GM18520 (cell line): ENCODE measurements at regions not wholly inside any gene's neighbourhood (a gene's known extent, or its start where the extent isn't known, plus 50 kb on each side); places are given as distances from the start of the nearest gene placed in this dataset.
"Not testable (repeated sequence)": the region's sequence is repeated elsewhere in the genome, so short reads cannot be mapped to it uniquely, and the experiment has no call there.

Experiments used
- ATAC-seq: cut with Tn5 transposase; IDR thresholded peaks from one replicate; pipeline ENCODE4 v1.9.1; 2021; ENCODE audit not compliant: unreplicated experiment

DNA sequence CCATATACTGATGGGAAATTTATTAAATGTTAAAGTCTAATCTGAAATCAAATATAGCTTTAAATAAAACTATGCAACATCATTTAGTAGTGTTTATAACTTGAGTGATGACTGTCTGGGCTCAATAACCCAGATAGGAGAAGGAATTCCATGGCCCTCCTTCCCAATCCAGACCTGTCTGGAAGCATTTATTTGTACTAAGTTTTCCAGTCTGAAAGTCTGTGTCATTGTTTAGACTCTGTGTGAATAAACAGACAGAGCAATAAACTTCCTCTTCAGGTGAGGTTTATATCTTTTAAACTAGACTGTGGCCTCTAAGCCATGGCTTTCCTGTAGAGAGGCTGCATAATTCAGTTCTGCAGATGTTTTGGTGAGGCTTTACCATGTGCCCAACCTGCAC, 176.4 kb downstream of the SOX4 start:
- ATAC-seq = no peak

DNA sequence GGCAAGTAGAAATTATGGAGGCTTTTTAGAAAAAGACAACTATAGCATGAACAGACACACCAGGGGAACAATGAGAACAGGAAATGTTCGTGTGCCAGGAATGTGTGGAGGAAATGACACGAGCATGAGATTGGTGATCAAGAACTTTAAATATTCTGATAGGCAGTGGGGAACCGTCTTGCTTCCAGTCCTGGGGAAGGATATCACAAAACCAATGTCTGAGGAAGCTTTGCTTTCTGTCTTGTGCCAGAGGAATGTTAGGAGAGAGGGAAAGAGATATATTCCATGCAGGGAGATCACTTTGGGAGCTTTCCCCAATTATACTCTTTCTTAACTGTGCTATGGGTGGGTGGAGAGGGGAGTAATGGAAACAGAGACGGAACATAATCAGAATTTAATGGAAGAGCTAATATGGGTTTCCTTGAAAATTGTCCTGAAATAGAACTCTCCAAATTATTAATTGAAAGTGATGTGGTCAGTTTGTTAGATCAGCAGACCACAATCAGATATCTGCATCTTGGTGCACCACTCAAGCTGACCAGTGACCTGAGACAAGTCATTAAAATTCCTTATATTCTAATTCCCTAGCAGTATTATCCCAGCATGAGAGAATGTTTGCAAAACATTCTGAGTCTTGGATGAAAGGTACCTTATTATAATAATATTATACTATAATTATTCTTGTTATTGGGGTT, 178.2 kb downstream of the SOX4 start:
- ATAC-seq = no peak

DNA sequence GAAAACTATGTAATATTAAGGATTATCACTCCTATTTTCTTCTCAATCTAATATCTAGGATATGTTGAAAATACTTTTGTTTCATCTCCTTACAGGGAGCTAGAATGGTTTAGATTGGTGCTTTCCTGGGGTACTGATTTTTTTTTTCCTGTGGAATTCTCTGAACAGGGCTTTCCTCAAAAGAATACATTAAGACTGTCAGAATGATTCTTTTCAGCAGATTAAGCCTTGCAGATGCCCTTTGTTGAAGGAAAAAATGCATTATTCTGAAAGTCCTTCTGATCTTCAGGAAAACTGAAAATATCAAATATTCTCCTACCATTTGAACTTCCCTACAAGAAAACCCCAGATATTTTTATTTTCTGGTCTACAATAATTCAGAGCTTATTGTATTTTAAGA, 178.9 kb downstream of the SOX4 start:
- ATAC-seq = no peak

DNA sequence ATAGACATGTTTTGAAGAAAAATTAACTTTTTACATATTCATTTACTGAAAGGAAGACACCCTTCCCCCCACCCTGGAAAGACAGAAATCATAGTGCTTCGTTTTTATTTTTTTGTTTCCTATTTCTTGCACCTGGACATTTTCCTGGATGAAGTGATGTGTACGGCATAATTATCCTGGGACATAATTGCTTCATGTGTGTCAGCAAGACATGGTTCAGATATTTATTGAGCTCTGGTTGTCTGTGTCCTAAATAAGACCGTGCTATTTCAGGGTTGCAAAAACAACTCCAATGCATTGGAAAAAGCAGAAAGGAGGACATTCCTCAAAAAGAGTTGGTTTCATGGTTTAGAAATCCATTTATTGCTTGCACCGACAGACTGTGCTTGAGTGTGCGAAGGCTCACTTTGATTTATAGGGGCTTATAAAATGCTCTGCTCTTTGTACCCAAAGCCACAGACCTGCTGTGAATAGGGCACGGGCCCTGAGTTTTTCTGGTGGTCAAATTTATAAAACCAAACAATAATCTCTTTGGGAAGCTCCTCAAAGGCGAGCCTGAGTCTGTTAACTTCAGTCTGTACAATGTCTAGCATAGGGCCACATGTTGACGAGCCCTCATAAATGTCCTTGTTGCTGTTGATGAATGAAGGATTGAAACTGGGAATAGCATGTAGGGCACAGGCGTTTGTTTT, 179.5 kb downstream of the SOX4 start:
- no peak for ATAC-seq

DNA sequence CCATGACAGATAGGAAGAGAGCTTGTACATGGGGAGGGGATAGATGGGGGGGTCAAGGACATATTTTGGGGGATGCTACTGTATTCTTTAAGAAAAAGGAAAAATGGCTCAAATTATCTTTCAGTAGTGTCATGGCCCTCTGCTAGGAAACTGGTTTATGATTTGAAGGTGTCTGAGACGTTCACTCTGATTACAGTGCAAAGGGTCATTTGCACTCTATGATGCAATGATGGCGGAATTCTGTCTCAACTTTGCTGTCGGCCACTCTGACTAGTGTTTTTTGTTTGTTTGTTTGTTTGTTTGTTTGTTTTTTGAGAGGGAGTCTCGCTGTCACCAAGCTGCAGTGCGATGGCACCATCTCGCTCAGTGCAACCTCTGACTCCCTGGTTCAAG, 180.0 kb downstream of the SOX4 start:
- no peak for ATAC-seq

DNA sequence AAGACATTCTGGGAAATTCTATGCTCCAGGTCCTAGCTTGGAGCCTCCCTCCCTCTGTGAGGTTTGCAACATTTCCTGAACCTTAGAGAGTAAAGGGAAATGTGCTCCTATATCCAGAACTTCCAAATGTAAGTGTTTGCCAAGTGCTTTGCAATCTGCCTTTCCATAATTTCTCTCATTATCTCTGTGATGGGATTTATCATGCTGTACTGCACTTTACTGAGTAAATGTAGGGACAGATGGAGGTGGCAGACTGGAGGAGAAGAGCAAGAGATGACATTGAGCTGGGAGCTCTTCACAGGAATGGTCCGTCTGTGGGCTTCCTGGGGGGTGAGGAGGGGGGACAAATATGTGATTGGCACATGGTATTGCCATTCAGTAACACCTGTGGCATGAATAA, 184.3 kb downstream of the SOX4 start:
- ATAC-seq = no peak

DNA sequence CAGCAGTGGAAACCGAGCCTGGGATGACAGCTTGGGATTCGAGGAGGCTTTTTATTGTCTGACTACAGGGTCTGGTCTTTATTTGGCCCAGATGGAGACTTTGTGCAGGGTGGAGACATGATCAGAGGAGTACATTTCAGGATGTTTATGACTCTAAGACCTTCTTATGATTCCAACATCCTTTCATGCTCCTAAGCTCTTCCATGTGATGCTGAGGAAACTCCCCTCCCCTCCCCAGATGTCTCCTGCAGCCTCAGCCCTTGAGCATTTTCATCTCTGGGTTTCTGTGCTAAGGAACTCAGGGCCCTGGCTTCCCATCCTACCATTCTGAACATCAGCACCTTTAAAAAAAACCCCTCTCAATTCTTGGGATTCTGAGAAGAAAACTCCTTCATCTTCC, 186.6 kb downstream of the SOX4 start:
- ATAC-seq = no peak

DNA sequence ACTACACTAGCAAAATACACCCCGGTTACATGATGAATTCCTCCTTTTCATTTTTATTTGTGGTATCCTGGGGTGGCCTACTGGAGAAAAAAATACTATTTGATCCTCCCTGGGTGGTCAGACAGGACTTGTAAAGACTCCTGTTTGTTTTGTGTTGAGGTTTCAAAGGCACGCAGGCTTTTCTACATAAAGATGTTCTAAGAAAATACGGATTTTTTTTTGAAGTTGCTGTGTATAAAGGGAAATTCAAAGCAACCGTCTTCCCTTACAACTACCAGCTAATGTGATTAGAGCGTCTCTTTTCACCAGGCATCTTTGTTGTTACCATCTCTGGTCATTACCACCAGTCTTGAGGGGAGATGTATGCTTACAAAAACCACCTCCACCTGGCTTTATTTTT, 187.1 kb downstream of the SOX4 start:
- no peak for ATAC-seq

DNA sequence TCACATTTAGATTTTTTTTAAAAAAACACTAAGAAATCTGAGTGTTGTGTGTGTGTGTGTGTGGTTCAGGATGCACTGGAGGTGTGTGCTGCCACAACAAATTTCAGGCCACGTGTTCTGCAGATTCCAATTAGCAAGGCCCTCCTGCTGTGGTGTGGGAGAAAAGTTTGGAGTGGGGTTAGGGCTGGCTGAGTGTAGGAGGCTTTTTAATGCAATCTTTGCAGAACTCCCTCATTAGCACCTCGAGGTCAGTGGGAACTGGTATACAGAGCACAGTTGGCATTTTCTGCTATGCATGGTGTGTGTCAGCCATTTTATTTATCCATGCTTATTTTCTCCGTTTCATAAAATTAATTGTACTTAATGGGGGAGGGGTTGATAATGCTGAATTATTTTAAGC, 187.6 kb downstream of the SOX4 start:
- ATAC-seq = no peak

DNA sequence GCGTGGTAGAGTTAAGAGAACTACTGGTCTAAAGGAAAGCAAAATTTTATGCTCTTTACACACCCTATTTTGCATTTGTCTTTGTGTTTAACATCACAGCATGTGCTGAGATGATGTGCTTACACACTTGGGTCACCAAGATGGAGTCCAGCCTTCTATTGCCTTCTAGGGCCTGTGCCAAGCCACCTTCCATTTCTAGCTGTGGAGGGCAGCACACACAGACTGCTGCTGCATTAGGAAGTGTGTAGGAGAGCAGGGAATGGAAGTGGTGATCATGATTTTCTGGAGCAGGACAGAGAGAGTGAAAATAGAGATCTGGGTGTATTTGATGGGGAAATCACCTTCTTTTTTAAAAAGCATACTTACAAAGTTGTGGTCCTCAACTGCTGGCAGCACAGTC, 191.6 kb downstream of the SOX4 start:
- no peak for ATAC-seq

DNA sequence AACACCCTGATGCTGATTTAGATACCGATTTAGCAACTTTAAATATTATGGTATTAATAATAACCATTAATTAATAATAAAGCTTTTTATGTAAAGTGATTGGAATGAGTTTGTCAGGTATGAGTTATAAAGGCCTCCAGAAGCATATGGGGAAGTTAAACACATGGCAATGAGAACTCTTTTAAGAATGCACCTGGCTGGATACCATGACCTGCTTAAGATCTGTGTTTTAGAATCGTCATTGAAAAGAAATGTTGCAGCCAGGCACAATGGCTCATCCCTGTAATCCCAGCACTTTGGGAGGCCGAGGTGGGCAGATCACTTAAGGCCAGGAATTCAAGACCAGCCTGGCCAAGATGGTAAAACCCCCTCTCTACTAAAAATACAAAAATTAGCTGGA, 197.5 kb downstream of the SOX4 start:
- ATAC-seq = no peak

DNA sequence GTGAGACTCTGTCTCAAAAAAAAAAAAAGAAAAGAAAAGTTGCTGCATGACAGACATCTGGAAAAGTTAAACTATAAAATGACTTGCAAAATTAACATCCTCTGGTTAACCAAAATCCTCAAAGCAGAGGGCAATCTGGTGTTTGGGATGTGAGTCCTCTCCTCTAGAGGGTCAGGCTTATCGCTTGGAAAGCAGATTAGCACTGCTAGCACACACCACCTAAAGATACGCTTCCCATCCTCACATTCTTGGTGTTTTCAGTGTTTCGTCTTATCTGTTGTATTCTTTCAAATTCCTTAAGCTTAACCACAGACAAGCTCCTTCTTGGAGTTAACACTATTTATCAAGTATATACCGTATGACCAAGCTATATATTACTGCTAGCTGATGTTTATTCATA, 198.0 kb downstream of the SOX4 start:
- ATAC-seq = no peak

DNA sequence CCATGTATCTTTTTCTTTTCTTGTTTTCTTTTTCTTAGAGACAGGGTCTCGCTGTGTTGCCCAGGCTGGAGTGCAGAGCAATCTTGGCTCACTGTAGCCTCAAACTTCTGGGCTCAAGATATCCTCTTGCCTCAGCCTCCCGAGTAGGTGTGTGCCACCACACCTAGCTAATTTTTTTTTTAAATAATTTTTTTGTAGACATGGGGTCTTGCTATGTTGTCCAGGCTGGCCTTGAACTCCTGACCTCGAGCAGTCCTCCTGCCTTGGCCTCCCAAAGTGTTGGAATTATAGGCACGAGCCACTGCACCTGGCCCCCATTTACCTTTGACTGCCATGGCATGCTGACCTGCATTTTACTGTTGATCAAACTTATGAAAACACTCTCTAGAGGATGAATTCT, 198.6 kb downstream of the SOX4 start:
- ATAC-seq = no peak

DNA sequence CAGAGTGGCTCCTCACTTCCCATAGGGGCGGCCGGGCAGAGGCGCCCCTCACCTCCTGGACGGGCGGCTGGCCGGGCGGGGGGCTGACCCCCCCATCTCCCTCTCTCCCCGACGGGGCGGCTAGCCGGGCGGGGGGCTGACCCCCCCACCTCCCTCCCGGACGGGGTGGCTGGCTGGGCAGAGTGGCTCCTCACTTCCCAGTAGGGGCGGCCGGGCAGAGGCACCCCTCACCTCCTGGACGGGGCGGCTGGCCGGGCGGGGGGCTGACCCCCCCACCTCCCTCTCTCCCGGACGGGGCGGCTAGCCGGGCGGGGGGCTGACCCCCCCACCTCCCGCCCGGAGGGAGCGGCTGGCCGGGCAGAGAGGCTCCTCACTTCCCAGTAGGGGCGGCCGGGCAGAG, 203.4 kb downstream of the SOX4 start:
- not testable (repeated sequence) for ATAC-seq

DNA sequence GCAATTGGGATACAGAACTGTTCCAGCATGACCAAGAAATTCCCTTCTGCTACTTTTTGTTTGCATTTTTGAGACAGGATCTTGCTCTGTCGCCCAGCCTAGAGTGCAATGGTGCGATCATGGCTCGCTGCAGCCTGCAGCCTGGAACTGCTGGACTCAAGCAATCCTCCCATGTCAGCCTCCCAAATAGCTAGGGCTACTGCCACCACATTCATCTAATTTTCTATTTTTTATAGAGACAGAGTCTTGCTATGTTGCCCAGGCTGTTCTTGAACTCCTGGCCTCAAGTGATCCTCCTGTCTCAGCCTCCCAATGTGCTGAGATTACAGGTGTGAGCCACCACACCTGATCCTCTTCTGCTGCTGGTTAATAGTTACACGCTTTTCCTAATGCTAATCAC, 204.9 kb downstream of the SOX4 start:
- no peak for ATAC-seq

DNA sequence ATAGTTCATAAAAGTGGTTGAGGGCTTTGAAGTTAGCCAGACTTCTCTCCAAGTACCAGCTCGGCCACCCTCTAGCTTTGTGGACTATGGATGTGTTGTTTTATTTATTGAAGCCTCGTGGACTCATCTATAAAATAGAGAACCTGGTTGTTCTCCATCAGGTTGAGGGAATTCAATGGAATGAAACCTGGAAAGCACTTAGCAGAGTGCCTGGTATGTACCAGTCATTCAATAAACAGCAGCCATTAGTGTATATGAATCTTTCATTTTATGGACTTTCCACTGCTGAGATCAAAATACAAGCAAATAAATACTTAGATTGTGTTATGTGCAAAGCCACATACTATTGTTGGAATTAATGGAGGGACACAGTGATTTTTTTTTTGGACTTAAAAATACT, 206.8 kb downstream of the SOX4 start:
- ATAC-seq = no peak

DNA sequence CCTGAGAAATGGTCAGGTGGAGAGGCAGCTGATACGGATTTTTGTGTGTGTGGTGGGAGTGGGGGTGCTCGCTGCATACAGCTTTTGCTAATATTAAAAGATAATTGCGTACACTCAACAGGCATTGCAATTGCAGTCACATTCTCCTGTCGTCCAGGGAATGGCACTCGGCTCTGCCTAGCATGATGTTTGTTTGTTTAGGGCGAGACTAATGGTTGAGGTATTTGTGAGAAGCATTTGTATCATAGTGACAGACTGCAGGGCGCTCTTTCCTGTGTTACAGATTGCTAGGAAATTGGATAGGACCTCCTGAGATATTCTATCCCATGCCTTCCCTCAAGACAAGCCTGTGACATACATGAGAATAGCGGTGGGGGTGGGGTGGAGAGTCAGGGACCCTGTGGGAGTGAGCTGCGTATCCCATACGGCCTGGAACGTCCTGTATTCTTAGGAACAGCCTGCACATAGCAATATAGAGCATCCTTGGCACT, 207.4 kb downstream of the SOX4 start:
- ATAC-seq = no peak

DNA sequence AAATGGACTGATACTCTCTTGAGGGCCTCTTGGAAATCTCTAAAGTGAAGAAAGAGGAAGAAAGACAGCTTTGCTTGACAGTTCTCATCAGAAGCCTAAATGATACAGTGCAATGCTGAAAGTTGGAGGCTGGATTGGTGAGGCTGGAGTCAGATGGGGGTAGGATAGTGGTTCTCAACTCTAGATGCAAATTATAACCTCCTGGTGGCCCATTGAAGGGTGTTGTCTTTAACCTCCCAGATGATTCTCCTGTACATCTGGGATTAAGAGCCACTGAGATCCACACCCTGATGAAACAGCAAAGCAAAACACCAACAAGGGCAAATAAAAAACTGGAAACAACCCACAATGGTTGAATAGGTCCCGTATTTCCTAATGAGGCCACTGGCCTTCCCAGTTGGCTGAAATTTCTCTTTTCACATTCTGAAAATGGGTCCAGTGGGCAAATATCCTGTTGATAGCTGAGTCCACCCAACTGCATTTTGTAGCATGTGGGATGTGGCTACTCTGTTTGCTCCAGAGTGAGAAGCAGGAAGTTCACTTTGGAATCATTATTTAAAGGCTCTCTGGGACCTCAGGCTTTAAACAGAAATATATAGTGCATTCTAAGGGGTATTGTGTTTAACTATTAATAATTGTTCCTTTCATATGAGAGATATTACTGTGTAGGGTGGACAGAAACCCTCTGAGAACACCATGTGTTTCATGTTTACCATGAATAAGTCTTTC, 208.1 kb downstream of the SOX4 start:
- no peak for ATAC-seq

DNA sequence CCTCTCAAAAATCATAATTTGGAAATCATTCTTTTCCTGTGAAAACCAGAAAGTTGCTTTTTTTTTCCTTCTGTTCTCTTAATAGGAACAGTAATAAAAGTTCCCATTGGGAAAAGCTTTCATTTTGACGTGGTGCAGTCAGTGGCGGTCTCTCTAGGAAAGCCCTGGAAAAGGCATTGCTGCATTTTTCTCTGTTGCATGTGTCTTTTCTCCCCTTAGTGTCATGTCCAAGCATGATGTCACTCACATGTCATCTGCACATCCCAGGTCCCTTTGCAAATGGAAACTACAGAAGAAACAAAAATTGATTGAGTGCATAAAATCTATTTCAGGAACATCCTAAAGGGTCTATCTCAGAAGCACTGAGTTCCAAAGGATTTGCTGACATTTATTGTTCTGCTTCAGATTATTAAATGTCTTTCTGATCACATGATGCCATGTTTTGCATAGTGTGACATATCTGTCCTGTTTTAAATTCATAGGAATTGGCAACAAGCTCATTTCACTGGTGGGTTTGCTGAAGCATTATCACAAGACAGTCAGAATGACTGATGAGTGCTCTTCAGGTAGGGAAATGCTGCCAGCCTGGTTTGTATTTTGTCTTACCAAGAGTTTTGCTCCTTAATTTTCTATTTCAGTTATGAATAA, 208.7 kb downstream of the SOX4 start:
- no peak for ATAC-seq

DNA sequence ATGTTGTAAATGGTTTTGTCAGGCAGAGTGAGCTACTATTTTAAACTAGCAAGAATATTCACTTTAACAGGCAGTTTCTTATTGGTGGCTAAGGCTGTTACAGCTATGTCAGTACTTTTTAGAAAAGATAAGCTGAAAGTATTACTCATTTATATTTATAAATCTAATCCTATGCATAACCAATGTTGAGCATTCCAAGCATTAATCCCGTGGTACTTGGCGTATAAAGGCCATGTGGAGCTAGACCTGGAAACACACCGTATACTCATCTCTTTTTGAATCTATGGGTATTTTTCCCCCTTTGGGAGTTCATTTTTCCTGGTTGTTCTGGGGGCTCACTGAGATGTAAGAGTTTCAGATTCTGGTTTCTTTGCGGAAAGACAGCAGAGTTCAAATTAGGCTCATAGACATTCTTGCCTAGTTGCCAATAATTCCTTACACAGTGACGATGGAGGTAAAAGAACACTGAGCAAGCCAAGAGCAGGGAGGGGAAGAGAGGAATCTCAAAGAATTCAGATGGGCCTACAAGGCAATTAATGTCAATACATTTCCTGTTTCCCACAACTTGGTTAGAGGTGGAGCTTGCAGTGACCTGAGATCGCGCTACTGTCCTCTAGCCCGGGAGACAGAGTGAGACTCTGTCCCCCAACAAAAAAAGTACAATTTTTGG, 211.5 kb downstream of the SOX4 start:
- ATAC-seq = no peak
